Stimulated activated CD4-positive, alpha-beta T cell treated with anti-CD3 and anti-CD28 coated beads, Interleukin-12 subunit alpha, Interleukin-12 subunit beta, amount 100 ng/mL, for 24 hours (primary cell): ENCODE measurements at regions not wholly inside any gene's neighbourhood (a gene's known extent, or its start where the extent isn't known, plus 50 kb on each side); places are given as distances from the start of the nearest gene placed in this dataset.

Experiments
- DNase-seq, 2 experiments: peaks; one replicate each; pipeline ENCODE4 v3.0.0-alpha.2; 2020; ENCODE audit warnings: low read depth in 2 of 2

DNA sequence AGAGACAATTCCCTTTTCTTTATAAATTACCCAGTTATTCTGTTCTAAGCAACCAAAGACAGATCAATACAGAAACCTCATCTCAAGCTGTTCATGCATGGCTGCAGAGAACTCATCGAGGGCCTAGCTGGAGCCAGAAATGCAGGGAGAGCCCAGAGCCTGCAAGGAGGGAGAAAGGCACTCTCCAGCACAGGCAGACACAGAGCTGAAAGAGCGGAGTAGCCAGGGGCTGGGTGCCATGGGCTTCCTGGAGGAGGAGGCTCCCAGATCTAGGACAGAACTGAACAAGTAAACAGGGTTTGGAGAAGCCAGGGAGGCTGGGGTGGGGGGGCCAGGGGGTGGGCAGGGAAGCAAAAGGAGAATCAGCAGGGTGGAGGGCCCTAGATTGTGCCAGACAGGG is 144.2 kb upstream of the ZNF507 start:
- DNase-seq, result no peak

DNA sequence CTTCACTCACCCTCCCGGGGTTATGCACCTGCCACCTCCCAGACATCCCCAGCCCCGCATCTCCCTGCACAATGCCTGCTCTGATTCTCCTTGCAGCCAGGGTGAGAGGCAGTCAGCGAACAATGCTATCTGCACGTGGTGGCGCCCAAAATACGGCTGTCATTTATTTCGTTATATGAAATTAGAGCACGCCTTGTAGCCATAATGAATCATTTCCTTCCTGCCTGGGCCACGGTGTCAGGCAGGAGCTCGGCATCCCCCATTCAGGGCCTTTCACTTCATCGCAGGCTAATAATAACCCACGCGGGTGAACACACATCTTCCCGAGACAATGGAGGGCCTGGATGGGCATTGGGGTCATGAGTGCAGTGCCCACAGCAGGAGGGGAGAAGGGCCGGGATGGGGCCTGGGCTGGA is 143.8 kb upstream of the ZNF507 start:
- DNase-seq, result no peak

DNA sequence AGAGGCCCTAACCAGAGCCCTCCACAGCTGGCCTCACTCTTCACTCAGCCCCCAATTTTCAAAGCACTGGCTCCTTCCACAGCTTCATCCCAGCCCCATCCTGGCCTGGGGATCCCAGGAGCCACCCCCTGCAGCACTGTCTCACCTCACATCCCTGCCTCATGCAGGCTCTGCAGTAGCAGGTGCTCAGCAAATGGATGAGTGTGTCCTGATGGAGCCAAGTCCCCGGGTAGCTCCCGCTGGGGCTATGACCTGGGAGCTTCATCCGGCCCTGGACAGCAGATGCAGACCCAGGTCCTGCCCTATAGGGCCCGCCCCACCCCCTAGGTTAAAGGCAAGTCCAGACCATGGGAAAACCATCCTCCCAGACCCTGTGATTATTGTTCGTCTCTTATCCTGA is 143.2 kb upstream of the ZNF507 start:
- no peak for DNase-seq

DNA sequence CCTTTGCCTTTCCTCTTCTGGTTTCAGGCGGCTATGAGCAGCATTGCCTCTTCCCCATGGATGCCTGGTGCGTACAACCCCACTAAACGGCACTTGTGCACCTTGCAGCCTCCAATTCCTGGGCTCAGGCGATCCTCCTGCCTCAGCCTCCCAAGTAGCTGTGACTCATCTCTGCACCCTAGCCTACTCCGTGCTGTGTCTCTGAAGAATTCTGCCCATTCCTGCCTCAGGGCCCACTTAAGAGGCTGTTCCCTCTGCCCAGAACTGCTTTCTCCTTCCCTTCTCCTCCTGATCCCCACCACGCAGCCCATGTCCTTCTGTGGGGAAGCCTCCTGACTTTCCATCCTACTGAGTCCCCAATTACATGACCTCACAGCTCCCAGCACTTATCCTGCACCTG is 142.2 kb upstream of the ZNF507 start:
- DNase-seq, result no peak

DNA sequence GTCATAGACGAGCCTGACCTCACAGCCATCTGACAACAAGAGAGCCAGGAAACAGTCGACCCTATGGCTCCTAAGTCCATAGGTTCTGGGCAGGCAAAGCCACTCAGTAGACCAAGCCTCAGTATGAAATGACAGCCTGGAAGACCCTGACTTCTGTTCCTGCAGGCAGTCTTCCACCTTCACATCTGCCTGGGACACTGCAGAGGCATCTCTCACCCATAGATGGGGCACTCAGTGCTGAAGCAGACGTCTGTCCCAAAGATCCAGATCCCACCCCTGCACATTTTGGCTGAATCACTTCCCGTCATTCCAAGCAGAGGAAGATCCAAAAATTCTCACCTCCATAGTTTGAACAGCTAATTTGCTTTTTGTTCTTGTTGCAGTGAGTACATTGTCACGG is 139.3 kb upstream of the ZNF507 start:
- DNase-seq, result no peak

DNA sequence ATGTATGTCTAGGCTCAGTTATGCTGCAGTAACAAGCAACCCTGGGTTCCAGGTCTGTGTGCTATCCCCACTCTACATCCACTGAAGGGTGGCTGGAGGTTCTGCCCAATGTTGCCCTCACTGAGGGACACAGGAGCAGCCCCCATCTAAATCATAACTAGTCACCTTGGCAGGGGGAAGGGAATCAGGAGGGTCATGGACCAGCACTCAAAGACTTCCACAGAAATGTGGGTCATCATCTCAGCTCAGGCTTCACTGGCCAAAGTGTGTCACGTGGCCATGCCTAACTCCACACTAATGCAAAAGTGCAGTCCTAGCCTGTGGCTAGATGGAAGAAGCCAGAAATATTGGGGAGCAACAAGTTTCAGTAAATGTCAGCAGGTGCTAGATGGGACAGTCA is 137.3 kb upstream of the ZNF507 start:
- DNase-seq, result no peak

DNA sequence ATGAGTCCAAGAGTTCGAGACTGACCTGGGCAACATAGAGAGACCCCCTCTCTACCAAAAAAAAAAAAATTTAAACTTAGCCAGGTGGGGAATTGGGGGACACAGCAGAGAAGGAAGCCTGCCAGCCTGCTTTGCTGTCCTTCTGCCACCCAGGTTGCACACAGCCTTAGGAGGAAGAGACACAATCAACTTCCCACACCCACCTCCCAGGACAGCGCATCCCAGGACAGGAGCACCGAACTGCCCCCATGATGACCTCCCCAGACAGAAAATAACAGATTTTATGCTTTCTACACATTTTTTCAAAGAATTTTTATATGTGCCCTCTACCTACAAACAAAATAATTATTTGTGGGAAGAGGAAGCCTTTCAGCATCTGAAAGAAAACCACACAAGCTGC is 126.0 kb upstream of the ZNF507 start:
- DNase-seq, result no peak

DNA sequence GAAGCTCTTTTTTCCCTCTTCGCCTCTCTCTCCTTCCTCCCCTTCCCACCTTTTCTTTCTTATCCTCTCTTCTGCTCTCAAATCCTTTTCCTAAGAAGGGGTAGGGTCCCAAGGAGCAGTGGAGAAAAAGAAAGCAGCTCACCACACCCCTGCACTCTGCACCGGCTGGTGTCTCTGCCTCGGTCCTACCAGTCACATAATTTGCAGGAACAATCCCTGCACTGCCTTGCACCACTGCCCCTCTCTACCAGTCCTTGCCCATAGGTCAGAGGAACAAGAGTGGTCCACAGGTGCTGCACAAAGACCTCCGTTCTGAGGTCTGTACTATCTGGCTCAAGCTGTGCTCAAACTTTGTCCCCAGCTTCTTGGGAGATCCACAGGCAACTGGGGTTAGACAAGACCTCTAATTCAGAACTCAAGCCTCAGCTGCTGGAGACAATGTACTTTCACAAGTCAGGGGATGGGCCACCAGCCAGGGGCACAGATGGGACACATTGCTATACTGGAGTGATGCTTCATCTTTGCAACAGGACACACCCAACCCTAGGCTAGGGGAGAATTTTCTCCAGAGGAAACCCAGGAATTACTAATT is 125.4 kb upstream of the ZNF507 start:
- no peak for DNase-seq

DNA sequence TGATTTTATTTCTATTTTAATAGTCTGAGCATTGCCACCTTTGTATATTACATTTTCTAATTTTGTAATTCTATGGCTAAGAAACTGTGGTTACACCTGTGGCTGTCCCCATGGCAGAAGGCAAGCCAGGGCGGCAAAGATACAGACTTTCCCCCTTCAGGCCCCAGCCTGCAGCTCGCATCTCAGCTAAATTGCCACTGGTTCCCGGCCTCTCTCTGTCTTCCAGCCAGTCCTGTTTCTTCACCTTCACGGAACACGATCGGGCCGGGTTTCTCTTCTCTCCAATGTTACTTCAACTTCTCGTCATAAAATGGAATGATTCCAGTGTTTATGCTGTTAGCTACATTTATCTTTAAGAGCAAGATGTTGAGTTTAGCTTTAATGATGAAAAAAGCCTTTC is 124.5 kb upstream of the ZNF507 start:
- DNase-seq, result no peak

DNA sequence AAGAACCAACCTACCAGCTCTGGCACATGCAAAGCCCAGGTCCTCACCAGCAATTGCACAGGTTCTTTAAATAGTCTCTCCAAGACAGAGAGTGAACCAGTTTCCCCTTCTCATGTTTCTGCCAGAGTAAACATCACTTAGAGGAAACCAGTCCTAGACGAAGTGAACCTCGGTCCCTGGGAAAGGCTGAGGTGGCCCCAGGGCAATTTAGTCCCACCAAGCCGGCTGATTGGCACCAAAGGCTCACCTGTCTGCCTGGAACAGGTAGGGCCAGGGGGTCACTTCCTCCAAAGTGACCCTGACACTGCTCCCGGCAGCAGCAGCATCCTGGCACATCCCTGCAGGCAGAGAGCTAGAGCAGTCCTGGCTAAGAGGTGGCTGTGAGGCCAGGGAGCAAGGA is 122.9 kb upstream of the ZNF507 start:
- DNase-seq, result no peak

DNA sequence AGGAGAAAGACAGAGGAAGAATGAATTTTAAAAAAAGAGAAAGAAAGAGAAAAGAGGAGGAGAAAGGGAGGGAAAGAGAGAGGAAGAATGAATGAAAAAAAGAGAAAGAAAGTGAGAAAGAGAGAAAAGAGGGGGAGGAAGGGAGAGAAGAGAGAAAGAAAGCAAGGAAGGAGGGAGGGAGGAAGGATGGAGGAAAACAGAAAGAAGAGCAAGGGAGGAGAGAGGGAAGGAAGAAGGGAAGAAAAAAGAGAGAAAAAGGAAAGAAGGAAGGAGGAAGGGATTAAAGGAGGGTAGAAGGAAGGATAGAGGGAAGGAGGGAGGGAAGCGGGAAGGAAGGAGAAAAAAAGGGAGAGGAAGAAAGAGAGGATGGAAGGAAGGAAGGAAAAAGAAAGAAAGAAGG is 122.3 kb upstream of the ZNF507 start:
- DNase-seq, result no peak

DNA sequence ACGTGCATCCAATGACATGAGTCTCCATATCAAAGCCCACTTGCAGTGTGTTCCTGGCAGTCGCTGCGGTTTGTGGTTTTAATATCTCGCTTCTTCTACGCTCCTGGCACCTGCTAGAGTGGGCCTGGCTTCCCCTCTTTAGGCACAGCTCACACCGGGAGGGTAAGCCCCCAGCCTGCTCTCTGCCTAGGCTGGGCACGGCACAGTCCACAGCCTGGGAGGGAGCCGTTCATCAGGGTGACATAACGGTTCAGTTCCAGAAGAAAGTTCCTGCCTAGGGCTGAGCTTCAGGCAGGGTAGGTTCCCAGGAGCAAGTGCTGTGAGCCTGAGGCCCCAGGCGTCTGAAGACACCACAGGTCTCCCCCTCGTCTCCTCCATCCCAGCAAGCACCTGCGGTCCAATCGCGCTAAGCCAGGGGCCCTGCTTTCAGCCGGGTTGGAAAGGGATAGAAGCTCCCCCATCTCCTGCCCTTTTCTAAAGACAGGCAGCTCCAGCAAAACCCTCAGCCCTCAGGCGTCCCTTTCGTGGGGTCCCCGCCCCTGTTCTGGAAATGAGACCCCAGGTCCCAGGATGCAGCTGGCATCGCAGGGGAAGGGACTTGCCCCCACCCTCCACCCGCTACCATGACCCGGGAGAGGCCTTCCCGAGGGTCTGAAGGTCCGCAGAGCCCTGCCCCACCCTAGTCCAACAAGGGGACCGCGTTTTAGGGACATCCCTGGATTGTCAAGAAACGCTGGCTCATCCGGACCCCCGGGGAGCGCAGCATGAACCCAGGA is 121.6 kb upstream of the ZNF507 start:
- DNase-seq, result no peak

DNA sequence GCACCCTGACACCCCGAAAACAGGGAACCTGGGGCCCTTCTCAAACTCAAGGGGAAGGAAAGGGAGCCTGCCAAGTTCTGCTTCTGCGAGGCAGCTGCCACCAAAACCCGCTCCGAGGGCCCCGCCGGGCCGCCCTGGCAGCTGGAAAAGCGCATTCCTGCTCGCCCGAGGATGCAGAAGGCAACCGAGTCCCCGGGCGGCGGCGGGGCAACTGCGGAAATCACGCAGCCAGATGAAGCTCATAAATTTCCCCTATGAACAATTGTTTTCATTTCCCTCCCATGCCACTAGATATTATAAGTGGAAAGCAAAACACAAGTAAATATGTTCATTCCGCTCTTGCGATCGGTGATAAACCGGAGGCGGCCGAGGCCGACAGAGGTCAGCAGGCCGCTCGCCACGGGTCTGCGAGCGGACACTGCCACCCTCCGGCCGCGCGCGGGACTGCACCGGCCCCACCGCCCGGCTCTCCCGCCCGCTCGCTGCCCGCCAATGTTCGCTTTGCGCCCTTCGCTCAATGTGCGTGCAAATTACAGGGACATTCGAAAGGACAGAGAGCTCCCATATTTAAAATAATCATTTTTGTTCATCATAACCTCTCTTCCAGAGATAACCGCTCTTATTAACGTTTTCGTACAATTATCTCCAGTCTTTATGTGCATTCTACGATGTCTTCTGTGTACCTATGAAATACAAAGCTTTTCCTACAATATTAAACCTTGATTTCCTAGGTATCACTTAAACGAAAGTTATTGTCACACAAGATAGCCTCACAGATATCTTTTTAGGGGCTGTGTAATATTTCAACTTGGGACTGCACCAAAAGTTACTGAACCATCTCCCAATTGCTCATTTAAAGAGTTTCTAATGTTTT is 120.8 kb upstream of the ZNF507 start:
- peak; percentile 24 to 44 for DNase-seq

DNA sequence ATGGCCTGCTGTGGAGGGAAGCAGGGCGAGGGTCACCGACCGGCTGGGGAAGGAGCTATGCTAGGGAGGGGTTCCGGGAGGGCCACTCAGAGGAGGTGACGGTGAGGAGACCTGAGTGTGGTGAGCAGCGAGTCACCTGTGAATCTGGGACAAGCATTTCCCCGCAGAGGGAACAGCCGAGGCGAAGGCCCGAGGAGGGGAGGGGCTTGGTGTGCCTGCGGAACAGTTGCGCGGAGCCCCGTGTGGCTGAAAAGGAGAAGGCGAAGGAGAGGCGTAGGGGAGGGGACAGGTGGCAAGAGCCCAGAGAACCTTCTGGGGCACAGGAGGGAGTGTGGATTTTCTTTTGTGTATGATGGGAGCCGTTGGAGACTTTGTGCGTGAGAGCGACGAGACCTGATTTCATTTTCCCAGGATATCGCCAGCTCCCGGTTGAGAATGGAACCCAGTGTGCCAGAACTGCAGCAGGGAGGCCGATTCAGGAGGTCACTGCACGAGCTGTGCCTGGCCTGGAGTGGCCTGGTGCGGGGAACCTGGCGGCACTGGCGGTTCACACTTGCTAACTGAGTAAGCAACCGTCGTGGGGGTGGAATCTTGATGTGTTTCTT is 117.7 kb upstream of the ZNF507 start:
- no peak for DNase-seq

DNA sequence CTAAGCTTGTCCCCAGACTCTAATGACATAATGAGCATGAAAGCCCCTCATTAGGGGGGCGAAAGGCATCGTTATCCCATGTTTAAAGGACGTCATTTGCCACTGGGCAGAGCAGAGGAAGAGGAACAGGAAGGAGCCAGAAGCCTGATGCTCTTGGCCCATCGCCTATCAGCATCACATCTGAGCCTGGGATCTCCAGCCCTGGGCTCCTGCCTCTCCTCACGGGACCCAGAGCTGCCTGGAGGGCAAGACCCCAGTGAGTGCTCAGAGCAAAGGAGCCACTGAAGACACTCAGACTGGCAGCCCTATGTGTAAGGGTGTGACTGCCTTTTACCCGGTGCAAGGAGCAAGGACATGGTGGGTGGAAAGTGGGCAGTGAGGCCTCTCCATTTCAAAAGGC is 115.0 kb upstream of the ZNF507 start:
- DNase-seq, result no peak

DNA sequence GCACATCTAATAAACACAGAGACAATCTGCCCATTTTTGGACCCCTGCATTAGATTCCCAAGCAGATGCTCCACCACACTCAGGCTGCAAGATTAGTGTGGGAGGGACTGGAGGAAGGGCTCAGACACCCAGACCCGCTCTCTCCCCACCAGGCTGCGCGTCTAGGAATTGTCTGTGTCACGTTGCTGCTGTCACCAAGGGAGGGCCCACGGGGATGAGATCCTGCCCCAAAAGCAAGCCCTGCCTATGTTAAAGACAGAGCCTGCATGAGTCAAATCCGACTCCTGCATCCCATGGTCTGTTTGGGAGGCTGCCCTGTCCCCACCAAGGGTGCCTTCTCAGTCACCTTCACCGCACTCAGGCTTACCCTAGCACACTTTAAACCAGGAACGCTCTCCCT is 114.4 kb upstream of the ZNF507 start:
- no peak for DNase-seq

DNA sequence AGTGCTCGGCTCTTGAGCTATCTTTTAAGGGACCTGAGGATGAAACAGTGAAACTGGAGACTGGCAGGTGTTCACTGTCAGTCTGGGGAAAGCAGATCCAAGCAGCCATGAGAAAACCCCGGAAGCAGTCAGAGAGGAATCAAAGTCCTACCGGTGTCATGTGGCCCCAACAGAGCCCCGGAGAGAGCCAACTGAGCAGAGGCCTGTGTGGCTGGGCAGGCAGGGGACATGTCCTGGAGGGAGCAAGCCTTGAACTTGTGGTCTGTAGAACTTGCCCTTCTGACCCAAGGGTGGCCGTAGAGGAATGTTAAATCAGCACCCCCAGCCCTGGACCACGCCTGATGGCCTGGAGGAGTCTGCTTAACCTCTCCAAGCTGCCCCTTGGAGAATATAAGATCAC is 113.7 kb upstream of the ZNF507 start:
- no peak for DNase-seq

DNA sequence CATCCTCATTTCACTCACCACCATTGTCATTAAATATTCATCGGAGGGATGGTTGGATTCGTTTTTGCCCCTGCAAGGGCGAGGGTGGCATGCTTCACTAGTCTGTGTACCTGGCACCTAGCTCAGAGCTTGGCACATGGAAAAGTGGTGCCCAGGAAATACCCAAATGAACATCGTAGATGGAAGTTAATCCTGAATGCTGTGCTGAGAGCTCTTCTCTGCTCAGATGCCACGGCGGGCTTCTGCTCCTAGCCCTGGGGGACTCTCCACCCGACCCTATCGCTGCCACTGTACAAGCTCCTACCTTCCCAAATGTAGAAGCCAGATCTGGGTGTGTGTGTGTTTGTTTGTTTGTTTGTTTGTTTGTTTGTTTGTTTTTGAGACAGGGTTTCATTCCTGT is 113.0 kb upstream of the ZNF507 start:
- DNase-seq, result no peak

DNA sequence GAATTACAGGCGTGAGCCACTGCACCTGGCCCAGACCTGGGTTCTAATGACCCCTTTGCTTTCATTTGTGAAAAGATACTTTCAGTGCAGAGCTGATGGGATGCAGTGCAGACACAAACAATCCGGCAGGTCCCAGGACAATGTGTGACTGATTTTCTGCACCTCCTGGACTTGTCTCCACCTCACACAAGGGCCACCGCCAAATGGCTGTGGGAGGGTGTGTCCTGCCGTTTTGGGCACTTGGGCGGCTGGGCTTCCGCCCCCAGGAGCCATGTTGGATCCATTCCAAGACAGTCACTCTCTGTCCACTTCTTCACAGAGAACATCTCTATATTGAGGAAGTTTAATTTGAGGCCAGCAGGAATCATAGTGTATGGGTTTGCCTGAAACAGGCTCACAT is 112.3 kb upstream of the ZNF507 start:
- DNase-seq, result no peak

DNA sequence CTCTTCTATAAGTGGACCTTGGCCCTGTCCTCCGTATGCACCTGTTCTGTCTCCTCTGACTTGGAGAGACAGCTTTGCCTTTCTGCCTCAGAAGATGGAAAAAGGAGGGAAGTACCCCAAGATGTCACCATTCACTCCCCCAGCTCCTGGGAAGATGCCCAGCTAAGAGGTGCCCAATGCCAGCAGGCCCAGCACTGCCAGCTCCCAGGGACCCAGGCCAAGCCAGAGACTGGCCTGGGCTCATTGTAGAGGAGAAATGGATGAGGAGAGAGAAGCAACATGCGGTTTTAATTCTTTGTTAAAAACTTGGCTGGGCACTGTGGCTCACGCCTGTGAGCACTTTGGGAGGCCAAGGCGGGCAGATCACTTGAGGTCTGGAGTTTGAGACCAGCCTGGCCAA is 111.5 kb upstream of the ZNF507 start:
- DNase-seq, result no peak

DNA sequence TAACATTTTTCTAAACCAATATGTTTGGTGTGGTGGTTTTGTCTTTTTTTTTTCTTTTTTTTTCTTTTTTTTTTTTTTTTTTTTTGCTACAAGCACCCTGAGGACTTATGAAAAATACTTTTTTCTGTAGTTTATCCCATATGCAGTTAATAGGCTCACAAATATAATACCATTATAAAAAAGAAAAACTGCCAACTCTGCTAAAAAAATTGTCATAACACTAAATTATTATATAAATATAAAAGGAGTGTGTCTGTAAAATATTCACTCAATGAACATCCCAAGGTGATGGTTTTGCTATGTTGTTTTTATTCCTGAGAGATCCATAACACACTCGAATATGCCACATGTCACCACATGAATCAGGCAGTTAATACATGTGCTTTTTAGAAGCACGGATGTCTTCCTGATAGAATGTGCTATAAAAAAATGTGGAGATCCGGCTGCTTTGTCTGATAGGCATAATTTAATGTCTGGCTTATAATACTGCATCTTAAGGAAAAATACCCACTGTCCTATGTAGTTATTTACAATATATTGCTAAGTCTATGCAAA is 110.7 kb upstream of the ZNF507 start:
- no peak for DNase-seq

DNA sequence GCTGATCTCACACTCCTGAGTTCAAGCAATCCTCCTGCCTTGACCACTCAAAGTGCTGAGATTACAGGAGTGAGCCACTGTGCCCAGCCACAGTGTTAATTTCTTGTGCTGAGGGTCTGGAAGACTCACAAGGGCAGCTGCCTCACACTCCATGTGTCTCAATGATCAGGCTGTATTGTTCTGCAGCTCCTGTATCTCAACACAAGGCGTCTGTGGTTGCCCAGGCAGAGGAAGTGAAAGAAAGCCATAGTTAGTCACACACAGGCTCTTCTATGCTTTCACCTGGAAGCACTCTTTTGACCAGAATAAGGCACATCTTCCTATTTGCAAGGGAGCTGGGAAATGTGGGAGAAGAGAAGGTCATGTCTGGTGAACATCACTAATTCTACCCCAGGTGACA is 107.3 kb upstream of the ZNF507 start:
- DNase-seq, result no peak
